HEK293 (cell line): ENCODE measurements at regions not wholly inside any gene's neighbourhood (a gene's known extent, or its start where the extent isn't known, plus 50 kb on each side); places are given as distances from the start of the nearest gene placed in this dataset.

Experiments
- CTCF ChIA-PET: fragments of 350-600 bp; formaldehyde crosslinking; extraction: SDS; loops from one replicate; lab custom pipeline; 2021; ENCODE audit warnings: antibody characterized with exemption; lab: Yijun Ruan, JAX
- POLR2A ChIA-PET: fragments of 300-600 bp; formaldehyde crosslinking; extraction: SDS; loops from one replicate; lab custom pipeline; 2020; ENCODE audit warnings: antibody characterized with exemption, inconsistent platforms; lab: Yijun Ruan, JAX
- H3K27ac ChIP-seq: fragments of 200-500 bp; sonication (Bioruptor generic); 2 replicates; pipeline ENCODE4 v1.5.1; 2014; ENCODE audit warnings: low read depth, low read length, control low read depth, inconsistent platforms; ENCODE audit errors: extremely low read depth
- H3K36me3 ChIP-seq, 2 experiments: fragments of 200-500 bp in 1 of 2; sonication (Bioruptor generic) in 1 of 2; 1 replicate in 1 of 2; 2 replicates in 1 of 2; pipeline ENCODE4 v1.5.1; 2014 to 2017; ENCODE audit warnings: inconsistent platforms in 2 of 2, low read length in 2 of 2; ENCODE audit not compliant: control insufficient read depth in 2 of 2, insufficient read depth in 1 of 2
- H3K4me1 ChIP-seq: fragments of 200-500 bp; sonication (Bioruptor generic); 2 replicates; pipeline ENCODE4 v1.5.1; 2014; ENCODE audit warnings: mild to moderate bottlenecking, low read length, inconsistent platforms; ENCODE audit not compliant: control insufficient read depth, insufficient read depth
- H3K4me3 ChIP-seq: 2 replicates; pipeline ENCODE4 v1.5.1; 2011; ENCODE audit warnings: low read depth, mild to moderate bottlenecking, control low read depth, low read length, moderate library complexity
- H3K9me3 ChIP-seq: fragments of 200-500 bp; sonication (Bioruptor generic); 2 replicates; pipeline ENCODE4 v1.5.1; 2014; ENCODE audit warnings: low read depth, low read length, inconsistent platforms; ENCODE audit not compliant: control insufficient read depth, insufficient read depth
- GLIS2 ChIP-seq: fragments of 450-650 bp; formaldehyde crosslinking; IDR thresholded peaks from 2 replicates; pipeline ENCODE4 v1.5.1; 2016; ENCODE audit warnings: missing biosample characterization, missing genetic modification characterization
- IKZF3 ChIP-seq: fragments of 450-650 bp; IDR thresholded peaks from 2 replicates; pipeline ENCODE4 v1.5.0; 2018; ENCODE audit warnings: missing biosample characterization, mild to moderate bottlenecking, missing genetic modification characterization, moderate library complexity
- KLF10 ChIP-seq: fragments of 450-650 bp; IDR thresholded peaks from 2 replicates; pipeline ENCODE4 v1.5.1; 2018; ENCODE audit warnings: missing biosample characterization, mild to moderate bottlenecking, missing genetic modification characterization
- KLF16 ChIP-seq: fragments of 450-650 bp; formaldehyde crosslinking; IDR thresholded peaks from 2 replicates; pipeline ENCODE4 v1.5.1; 2017; ENCODE audit warnings: missing biosample characterization, missing genetic modification characterization
- MEIS1 ChIP-seq: sonication (generic); formaldehyde crosslinking; IDR thresholded peaks from 2 replicates; pipeline ENCODE4 v1.8.1; 2022; ENCODE audit warnings: missing genetic modification reagents, mild to moderate bottlenecking, borderline replicate concordance
- SCRT2 ChIP-seq: fragments of 450-650 bp; formaldehyde crosslinking; IDR thresholded peaks from 2 replicates; pipeline ENCODE4 v1.5.1; 2016; ENCODE audit warnings: missing biosample characterization, missing genetic modification characterization
- ZBTB20 ChIP-seq: fragments of 450-650 bp; formaldehyde crosslinking; IDR thresholded peaks from 2 replicates; pipeline ENCODE4 v1.5.1; 2016; ENCODE audit warnings: missing biosample characterization, missing genetic modification characterization
- ZNF169 ChIP-seq: fragments of 450-650 bp; formaldehyde crosslinking; IDR thresholded peaks from 2 replicates; pipeline ENCODE4 v1.5.1; 2016; ENCODE audit warnings: missing biosample characterization, missing genetic modification characterization
- ZNF211 ChIP-seq: fragments of 450-650 bp; formaldehyde crosslinking; IDR thresholded peaks from 2 replicates; pipeline ENCODE4 v1.5.1; 2016; ENCODE audit warnings: low read depth, missing biosample characterization, missing genetic modification characterization
- ZNF24 ChIP-seq: fragments of 450-650 bp; formaldehyde crosslinking; IDR thresholded peaks from 2 replicates; pipeline ENCODE4 v1.5.1; 2016; ENCODE audit warnings: missing biosample characterization, missing genetic modification characterization
- ZNF280C ChIP-seq: fragments of 450-650 bp; formaldehyde crosslinking; IDR thresholded peaks from 2 replicates; pipeline ENCODE4 v1.5.1; 2016; ENCODE audit warnings: missing biosample characterization, missing genetic modification characterization
- ZNF398 ChIP-seq: fragments of 450-650 bp; formaldehyde crosslinking; IDR thresholded peaks from 2 replicates; pipeline ENCODE4 v1.5.1; 2017; ENCODE audit warnings: missing biosample characterization, missing genetic modification characterization
- ZNF473 ChIP-seq: fragments of 450-650 bp; formaldehyde crosslinking; IDR thresholded peaks from 2 replicates; pipeline ENCODE4 v1.5.1; 2017; ENCODE audit warnings: missing biosample characterization, missing genetic modification characterization
- ZNF513 ChIP-seq: fragments of 450-650 bp; IDR thresholded peaks from 2 replicates; pipeline ENCODE4 v1.5.1; 2018; ENCODE audit warnings: missing biosample characterization, missing genetic modification characterization
- ZNF514 ChIP-seq: fragments of 450-650 bp; formaldehyde crosslinking; IDR thresholded peaks from 2 replicates; pipeline ENCODE4 v1.5.1; 2016; ENCODE audit warnings: missing biosample characterization, missing genetic modification characterization
- ZNF530 ChIP-seq: fragments of 450-650 bp; formaldehyde crosslinking; IDR thresholded peaks from 2 replicates; pipeline ENCODE4 v1.5.1; 2016; ENCODE audit warnings: low read depth, missing biosample characterization, missing genetic modification characterization
- ZNF571 ChIP-seq: fragments of 450-650 bp; formaldehyde crosslinking; IDR thresholded peaks from 2 replicates; pipeline ENCODE4 v1.5.0; 2017; ENCODE audit warnings: missing biosample characterization, missing genetic modification characterization
- ZNF596 ChIP-seq: fragments of 450-650 bp; IDR thresholded peaks from 2 replicates; pipeline ENCODE4 v1.5.0; 2018; ENCODE audit warnings: missing biosample characterization, mild to moderate bottlenecking, missing genetic modification characterization, moderate library complexity
- ZNF626 ChIP-seq: fragments of 450-650 bp; sonication (Bioruptor Pico); formaldehyde crosslinking; IDR thresholded peaks from 2 replicates; pipeline ENCODE4 v1.5.1; 2018; ENCODE audit warnings: missing biosample characterization, missing genetic modification characterization, inconsistent platforms
- ZNF843 ChIP-seq: fragments of 450-650 bp; formaldehyde crosslinking; IDR thresholded peaks from 2 replicates; pipeline ENCODE4 v1.5.1; 2016; ENCODE audit warnings: missing biosample characterization, missing genetic modification characterization
- TF ChIP-seq, protein P1 (sequence below): fragments of 450-650 bp; formaldehyde crosslinking; IDR thresholded peaks from 2 replicates; pipeline ENCODE4 v1.5.1; 2016; ENCODE audit warnings: missing biosample characterization, missing genetic modification characterization
- TF ChIP-seq, protein P2 (sequence below): fragments of 450-650 bp; formaldehyde crosslinking; IDR thresholded peaks from 2 replicates; pipeline ENCODE4 v1.5.1; 2016; ENCODE audit warnings: missing biosample characterization, missing genetic modification characterization
- TF ChIP-seq, protein P3 (sequence below): fragments of 450-650 bp; formaldehyde crosslinking; IDR thresholded peaks from 2 replicates; pipeline ENCODE4 v1.5.1; 2017; ENCODE audit warnings: missing biosample characterization, missing genetic modification characterization

DNA sequence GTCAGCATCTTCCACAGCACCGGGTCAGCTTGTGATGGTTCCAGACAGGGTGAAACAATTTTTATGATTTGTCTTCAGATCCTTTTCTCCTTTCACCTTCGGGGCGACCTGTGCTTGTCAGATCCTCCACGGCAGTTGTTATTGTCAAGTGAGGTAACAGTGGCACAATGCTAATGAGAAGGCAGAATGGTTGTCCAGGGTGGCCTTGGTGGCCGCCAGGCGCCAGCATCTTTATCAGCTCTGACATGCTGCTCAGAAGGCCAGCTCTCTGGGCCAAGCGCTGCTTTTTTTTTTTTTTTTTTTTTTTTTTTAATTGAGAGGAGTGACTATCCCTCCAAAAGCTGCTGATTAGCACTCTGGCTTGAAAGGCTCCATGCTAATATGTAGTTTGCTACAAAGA, 52.3 kb upstream of the MGAT5 start:
- Histone ChIP-seq H3K9me3 (no peaks in the 10 kb centered on the region), H3K4me1 (peaks cover 12% of the 10 kb centered on the region), H3K27ac (no peak overlapping the region), H3K36me3 (no peaks in the 10 kb centered on the region), H3K4me3 (no peak overlapping the region)
- ChIA-PET POLR2A (interaction anchor here (0.7 to 1.9 kb wide), 2 partner anchors 83 to 118 kb away, joined by 3 to 4 read pairs; no protein-coding TSS in a partner anchor), CTCF (interaction anchor here (1.0 to 1.5 kb wide), 3 partner anchors 44 to 316 kb away, joined by 3 to 5 read pairs (median 5); no protein-coding TSS in a partner anchor)
- TF ChIP-seq, protein P1, sequence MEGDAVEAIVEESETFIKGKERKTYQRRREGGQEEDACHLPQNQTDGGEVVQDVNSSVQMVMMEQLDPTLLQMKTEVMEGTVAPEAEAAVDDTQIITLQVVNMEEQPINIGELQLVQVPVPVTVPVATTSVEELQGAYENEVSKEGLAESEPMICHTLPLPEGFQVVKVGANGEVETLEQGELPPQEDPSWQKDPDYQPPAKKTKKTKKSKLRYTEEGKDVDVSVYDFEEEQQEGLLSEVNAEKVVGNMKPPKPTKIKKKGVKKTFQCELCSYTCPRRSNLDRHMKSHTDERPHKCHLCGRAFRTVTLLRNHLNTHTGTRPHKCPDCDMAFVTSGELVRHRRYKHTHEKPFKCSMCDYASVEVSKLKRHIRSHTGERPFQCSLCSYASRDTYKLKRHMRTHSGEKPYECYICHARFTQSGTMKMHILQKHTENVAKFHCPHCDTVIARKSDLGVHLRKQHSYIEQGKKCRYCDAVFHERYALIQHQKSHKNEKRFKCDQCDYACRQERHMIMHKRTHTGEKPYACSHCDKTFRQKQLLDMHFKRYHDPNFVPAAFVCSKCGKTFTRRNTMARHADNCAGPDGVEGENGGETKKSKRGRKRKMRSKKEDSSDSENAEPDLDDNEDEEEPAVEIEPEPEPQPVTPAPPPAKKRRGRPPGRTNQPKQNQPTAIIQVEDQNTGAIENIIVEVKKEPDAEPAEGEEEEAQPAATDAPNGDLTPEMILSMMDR (tag by site-specific recombination), result no peak
- TF ChIP-seq, protein P2, sequence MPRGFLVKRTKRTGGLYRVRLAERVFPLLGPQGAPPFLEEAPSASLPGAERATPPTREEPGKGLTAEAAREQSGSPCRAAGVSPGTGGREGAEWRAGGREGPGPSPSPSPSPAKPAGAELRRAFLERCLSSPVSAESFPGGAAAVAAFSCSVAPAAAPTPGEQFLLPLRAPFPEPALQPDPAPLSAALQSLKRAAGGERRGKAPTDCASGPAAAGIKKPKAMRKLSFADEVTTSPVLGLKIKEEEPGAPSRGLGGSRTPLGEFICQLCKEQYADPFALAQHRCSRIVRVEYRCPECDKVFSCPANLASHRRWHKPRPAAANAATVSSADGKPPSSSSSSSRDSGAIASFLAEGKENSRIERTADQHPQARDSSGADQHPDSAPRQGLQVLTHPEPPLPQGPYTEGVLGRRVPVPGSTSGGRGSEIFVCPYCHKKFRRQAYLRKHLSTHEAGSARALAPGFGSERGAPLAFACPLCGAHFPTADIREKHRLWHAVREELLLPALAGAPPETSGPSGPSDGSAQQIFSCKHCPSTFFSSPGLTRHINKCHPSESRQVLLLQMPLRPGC (tag by site-specific recombination), result no peak
- TF ChIP-seq ZNF280C (tag by site-specific recombination) (no peak), ZNF843 (no peak), KLF16 (tag by site-specific recombination) (no peak), IKZF3 (no peak), ZNF473 (no peak), MEIS1 (CRISPR knock-in tag) (no peak), ZNF514 (tag by site-specific recombination) (no peak), ZNF513 (tag by site-specific recombination) (no peak), ZNF596 (tag by site-specific recombination) (no peak), ZNF398 (no peak)

DNA sequence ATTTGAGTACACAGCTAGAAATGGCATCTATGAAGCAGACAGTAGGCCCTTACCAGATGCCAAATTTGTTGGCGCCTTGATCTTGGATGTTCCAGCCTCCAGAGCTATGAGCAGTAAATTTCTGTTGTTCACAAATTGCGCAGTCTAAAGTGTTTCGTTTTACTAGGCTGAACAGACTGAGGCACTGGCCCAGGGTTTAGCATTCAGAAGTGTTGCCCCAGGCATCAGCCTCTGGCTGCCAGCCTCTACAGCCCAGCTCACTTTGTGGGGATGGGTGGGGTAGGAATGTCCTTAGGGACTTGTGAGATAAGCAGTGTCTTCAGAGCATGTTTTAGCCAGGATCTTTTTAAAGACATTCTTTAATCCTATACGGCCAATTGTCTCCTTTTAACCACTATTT, 51.5 kb upstream of the MGAT5 start:
- H3K9me3 ChIP-seq, result no peaks in the 10 kb centered on the region
- CTCF ChIA-PET, result interaction anchor here (0.9 to 1.5 kb wide), 4 partner anchors 43 to 317 kb away, joined by 3 to 5 read pairs (median 4); no protein-coding TSS in a partner anchor
- peaks cover 12% of the 10 kb centered on the region for H3K4me1 ChIP-seq
- POLR2A ChIA-PET, result interaction anchor here (1.9 kb wide), 1 partner anchor 84 kb away, joined by 4 read pairs; no protein-coding TSS in a partner anchor
- no peak overlapping the region for H3K27ac ChIP-seq
- TF ChIP-seq KLF10 (tag by site-specific recombination), result no peak
- no peak for TF ChIP-seq ZNF24 (tag by site-specific recombination)
- no peak for TF ChIP-seq SCRT2 (tag by site-specific recombination)
- TF ChIP-seq ZBTB20, result no peak
- no peak for TF ChIP-seq ZNF626 (tag by site-specific recombination)
- TF ChIP-seq ZNF514 (tag by site-specific recombination), result no peak
- no peak for TF ChIP-seq ZNF571 (tag by site-specific recombination)
- TF ChIP-seq, protein P3, sequence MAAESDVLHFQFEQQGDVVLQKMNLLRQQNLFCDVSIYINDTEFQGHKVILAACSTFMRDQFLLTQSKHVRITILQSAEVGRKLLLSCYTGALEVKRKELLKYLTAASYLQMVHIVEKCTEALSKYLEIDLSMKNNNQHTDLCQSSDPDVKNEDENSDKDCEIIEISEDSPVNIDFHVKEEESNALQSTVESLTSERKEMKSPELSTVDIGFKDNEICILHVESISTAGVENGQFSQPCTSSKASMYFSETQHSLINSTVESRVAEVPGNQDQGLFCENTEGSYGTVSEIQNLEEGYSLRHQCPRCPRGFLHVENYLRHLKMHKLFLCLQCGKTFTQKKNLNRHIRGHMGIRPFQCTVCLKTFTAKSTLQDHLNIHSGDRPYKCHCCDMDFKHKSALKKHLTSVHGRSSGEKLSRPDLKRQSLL (tag by site-specific recombination), result no peak
- TF ChIP-seq ZNF169 (tag by site-specific recombination), result no peak
- no peak for TF ChIP-seq ZNF530 (tag by site-specific recombination)
- no peak for TF ChIP-seq ZNF513 (tag by site-specific recombination)
- TF ChIP-seq GLIS2 (tag by site-specific recombination), result no peak
- TF ChIP-seq ZNF211 (tag by site-specific recombination), result no peak
- H3K4me3 ChIP-seq, result no peak overlapping the region
- no peaks in the 10 kb centered on the region for H3K36me3 ChIP-seq
